ENCODE measurements at regions not wholly inside any gene's neighbourhood (a gene's known extent, or its start where the extent isn't known, plus 50 kb on each side); places are given as distances from the start of the nearest gene placed in this dataset.

- H3F3A ChIP-seq (ENCODE audit: insufficient read depth, low read length, poor library complexity, severe bottlenecking) = no peaks in the 10 kb centered on the region
- H3K79me2 ChIP-seq (replicated peaks; ENCODE audit: insufficient read depth, low read length) = no peaks in the 10 kb centered on the region
- no peak overlapping the region for H3K4me2 ChIP-seq (ENCODE audit: low read length)
- no peak overlapping the region for H2AFZ ChIP-seq (ENCODE audit: low read depth, low read length)
- H4K20me1 ChIP-seq (ENCODE audit: insufficient read depth) = no peaks in the 10 kb centered on the region
- H3K36me3 ChIP-seq (ENCODE audit: insufficient read depth, low read length) = no peaks in the 10 kb centered on the region
- TF ChIP-seq MXI1 (conservative IDR thresholded peaks at IDR 0.05; ENCODE audit: poor library complexity, severe bottlenecking) = no peak
- no peak for TF ChIP-seq CTCF (IDR thresholded peaks at IDR 0.05; ENCODE audit: poor library complexity, severe bottlenecking)
- TF ChIP-seq EZH2 (IDR thresholded peaks at IDR 0.05; ENCODE audit: borderline replicate concordance, insufficient read depth, low read length, poor library complexity, severe bottlenecking) = no peak
- TF ChIP-seq SMC3 (conservative IDR thresholded peaks at IDR 0.05; ENCODE audit: poor library complexity) = no peak
- H3K9me3 ChIP-seq (ENCODE audit: low read length) = no peaks in the 10 kb centered on the region
- H3K9me2 ChIP-seq (ENCODE audit: insufficient read depth, low read length) = no peaks in the 10 kb centered on the region
- no peaks in the 10 kb centered on the region for H3K27me3 ChIP-seq (ENCODE audit: insufficient read depth, low read depth, low read length)
- no peak overlapping the region for H3K9ac ChIP-seq (ENCODE audit: low read length)
- H3K4me3 ChIP-seq (ENCODE audit: low read length) = no peak overlapping the region
- no peak overlapping the region for H3K27ac ChIP-seq (ENCODE audit: low read length)
Observed at GRCh38 chr22:22772883-22773282, 114.7 kb upstream of the IGLL5 start.

GRCh38 chr22:22773427-22773826, 114.2 kb upstream of the IGLL5 start:
- H4K20me1 ChIP-seq (ENCODE audit: insufficient read depth) = no peaks in the 10 kb centered on the region
- no peak overlapping the region for H3K4me2 ChIP-seq (ENCODE audit: low read length)
- no peaks in the 10 kb centered on the region for H3K9me2 ChIP-seq (ENCODE audit: insufficient read depth, low read length)
- no peaks in the 10 kb centered on the region for H3K9me3 ChIP-seq (ENCODE audit: low read length)
- no peak overlapping the region for H2AFZ ChIP-seq (ENCODE audit: low read depth, low read length)
- no peak overlapping the region for H3K4me3 ChIP-seq (ENCODE audit: low read length)
- no peak overlapping the region for H3K27ac ChIP-seq (ENCODE audit: low read length)
- H3K27me3 ChIP-seq (ENCODE audit: insufficient read depth, low read depth, low read length) = no peaks in the 10 kb centered on the region
- no peak for TF ChIP-seq TAF1 (IDR thresholded peaks at IDR 0.05; ENCODE audit: low read depth)
- no peak for TF ChIP-seq SMC3 (conservative IDR thresholded peaks at IDR 0.05; ENCODE audit: poor library complexity)
- TF ChIP-seq RAD21 (conservative IDR thresholded peaks at IDR 0.05) = no peak
- TF ChIP-seq CTCF (IDR thresholded peaks at IDR 0.05; ENCODE audit: poor library complexity, severe bottlenecking) = no peak
- no peak for TF ChIP-seq MXI1 (conservative IDR thresholded peaks at IDR 0.05; ENCODE audit: poor library complexity, severe bottlenecking)
- TF ChIP-seq EZH2 (IDR thresholded peaks at IDR 0.05; ENCODE audit: borderline replicate concordance, insufficient read depth, low read length, poor library complexity, severe bottlenecking) = no peak
- TF ChIP-seq POLR2AphosphoS5 (IDR thresholded peaks at IDR 0.05) = no peak
- no peaks in the 10 kb centered on the region for H3K36me3 ChIP-seq (ENCODE audit: insufficient read depth, low read length)
- H3K79me2 ChIP-seq (replicated peaks; ENCODE audit: insufficient read depth, low read length) = no peaks in the 10 kb centered on the region
- no peaks in the 10 kb centered on the region for H3F3A ChIP-seq (ENCODE audit: insufficient read depth, low read length, poor library complexity, severe bottlenecking)
- no peak overlapping the region for H3K9ac ChIP-seq (ENCODE audit: low read length)

GRCh38 chr22:22773979-22774604, 113.5 kb upstream of the IGLL5 start:
- no peaks in the 10 kb centered on the region for H3K36me3 ChIP-seq (ENCODE audit: insufficient read depth, low read length)
- H3K4me2 ChIP-seq (ENCODE audit: low read length) = no peak overlapping the region
- no peaks in the 10 kb centered on the region for H3K9me3 ChIP-seq (ENCODE audit: low read length)
- H3F3A ChIP-seq (ENCODE audit: insufficient read depth, low read length, poor library complexity, severe bottlenecking) = no peaks in the 10 kb centered on the region
- no peaks in the 10 kb centered on the region for H3K27me3 ChIP-seq (ENCODE audit: insufficient read depth, low read depth, low read length)
- no peaks in the 10 kb centered on the region for H4K20me1 ChIP-seq (ENCODE audit: insufficient read depth)
- no peaks in the 10 kb centered on the region for H3K9me2 ChIP-seq (ENCODE audit: insufficient read depth, low read length)
- H3K9ac ChIP-seq (ENCODE audit: low read length) = no peak overlapping the region
- no peaks in the 10 kb centered on the region for H3K79me2 ChIP-seq (replicated peaks; ENCODE audit: insufficient read depth, low read length)
- TF ChIP-seq CTCF (IDR thresholded peaks at IDR 0.05; ENCODE audit: poor library complexity, severe bottlenecking) = no peak
- TF ChIP-seq REST (IDR thresholded peaks at IDR 0.05; ENCODE audit: borderline replicate concordance) = no peak
- TF ChIP-seq MXI1 (conservative IDR thresholded peaks at IDR 0.05; ENCODE audit: poor library complexity, severe bottlenecking) = no peak
- no peak for TF ChIP-seq RAD21 (conservative IDR thresholded peaks at IDR 0.05)
- TF ChIP-seq TAF1 (IDR thresholded peaks at IDR 0.05; ENCODE audit: low read depth) = no peak
- no peak for TF ChIP-seq EZH2 (IDR thresholded peaks at IDR 0.05; ENCODE audit: borderline replicate concordance, insufficient read depth, low read length, poor library complexity, severe bottlenecking)
- no peak for TF ChIP-seq POLR2AphosphoS5 (IDR thresholded peaks at IDR 0.05)
- TF ChIP-seq EP300 (conservative IDR thresholded peaks at IDR 0.05; ENCODE audit: poor library complexity, severe bottlenecking) = no peak
- no peak for TF ChIP-seq SMC3 (conservative IDR thresholded peaks at IDR 0.05; ENCODE audit: poor library complexity)
- H3K4me3 ChIP-seq (ENCODE audit: low read length) = no peak overlapping the region
- no peak overlapping the region for H3K27ac ChIP-seq (ENCODE audit: low read length)
- H2AFZ ChIP-seq (ENCODE audit: low read depth, low read length) = no peak overlapping the region

All from neural cell (in vitro differentiated cells).